GM12878 (cell line): ENCODE measurements at regions not wholly inside any gene's neighbourhood (a gene's known extent, or its start where the extent isn't known, plus 50 kb on each side); places are given as distances from the start of the nearest gene placed in this dataset.

Source experiments
- EZH2 ChIP-seq: IDR thresholded peaks from 2 replicates; pipeline ENCODE4 v1.6.1; 2012; ENCODE audit warnings: low read depth, mild to moderate bottlenecking, control low read depth, inconsistent platforms, low read length, borderline replicate concordance; ENCODE audit not compliant: control insufficient read depth
- TF ChIP-seq, protein P1 (sequence below): IDR thresholded peaks from 2 replicates; pipeline ENCODE4 v1.6.1; 2011; ENCODE audit warnings: borderline replicate concordance, low read depth, mild to moderate bottlenecking, moderate library complexity, mixed read lengths, low read length; ENCODE audit not compliant: insufficient read depth; ENCODE audit errors: extremely low read length

DNA sequence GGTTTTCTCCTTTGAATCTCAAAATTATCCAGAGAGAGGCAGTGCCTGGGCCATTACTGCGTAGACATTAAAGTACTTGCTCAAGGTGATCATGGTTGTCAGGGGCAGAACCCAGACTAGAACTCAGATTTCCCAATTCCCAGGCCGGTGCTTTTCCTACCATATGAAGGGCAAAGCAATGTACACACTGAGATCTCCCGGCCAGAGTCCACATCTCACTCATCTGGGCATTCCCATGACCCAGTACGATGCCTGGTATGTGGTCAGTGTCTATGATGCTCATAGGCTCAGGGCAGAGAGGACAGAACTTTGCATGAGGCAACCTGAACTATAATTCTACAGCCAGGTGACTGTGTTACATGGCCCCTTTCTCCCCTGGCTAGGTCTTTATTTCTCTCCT lies 531.4 kb downstream of the TDRD15 start:
- no peak for TF ChIP-seq EZH2
- TF ChIP-seq, protein P1, sequence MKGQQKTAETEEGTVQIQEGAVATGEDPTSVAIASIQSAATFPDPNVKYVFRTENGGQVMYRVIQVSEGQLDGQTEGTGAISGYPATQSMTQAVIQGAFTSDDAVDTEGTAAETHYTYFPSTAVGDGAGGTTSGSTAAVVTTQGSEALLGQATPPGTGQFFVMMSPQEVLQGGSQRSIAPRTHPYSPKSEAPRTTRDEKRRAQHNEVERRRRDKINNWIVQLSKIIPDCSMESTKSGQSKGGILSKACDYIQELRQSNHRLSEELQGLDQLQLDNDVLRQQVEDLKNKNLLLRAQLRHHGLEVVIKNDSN, result no peak
